Stimulated activated CD4-positive, alpha-beta T cell treated with anti-CD3 and anti-CD28 coated beads, Interleukin-15, amount 100 ng/mL, for 48 hours (primary cell): ENCODE measurements at regions not wholly inside any gene's neighbourhood (a gene's known extent, or its start where the extent isn't known, plus 50 kb on each side); places are given as distances from the start of the nearest gene placed in this dataset.

Experiments used
- DNase-seq, 2 donors: peaks; one replicate each; pipeline ENCODE4 v3.0.0-alpha.2; 2020; ENCODE audit warnings: low read depth in 2 of 2

DNA sequence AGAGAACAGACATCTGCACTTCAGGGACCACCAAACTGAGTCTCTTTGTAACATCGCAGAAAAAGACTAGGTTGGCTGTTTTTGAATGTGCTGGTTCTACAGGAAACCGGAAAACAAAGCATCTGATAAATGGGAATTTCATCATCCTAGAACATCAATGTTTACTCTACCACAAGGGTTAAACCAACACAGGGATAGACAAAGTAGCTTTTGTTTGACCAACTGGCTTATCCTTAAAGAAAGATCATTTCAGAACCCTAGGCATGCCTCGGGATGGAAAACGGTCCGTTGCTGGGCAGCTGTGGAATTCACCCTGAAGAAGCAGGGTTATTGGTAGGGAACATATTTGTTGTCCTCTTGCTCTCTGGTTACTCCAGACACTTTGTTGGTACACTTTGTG is 2355.5 kb upstream of the AGA start:
- no peak for DNase-seq

DNA sequence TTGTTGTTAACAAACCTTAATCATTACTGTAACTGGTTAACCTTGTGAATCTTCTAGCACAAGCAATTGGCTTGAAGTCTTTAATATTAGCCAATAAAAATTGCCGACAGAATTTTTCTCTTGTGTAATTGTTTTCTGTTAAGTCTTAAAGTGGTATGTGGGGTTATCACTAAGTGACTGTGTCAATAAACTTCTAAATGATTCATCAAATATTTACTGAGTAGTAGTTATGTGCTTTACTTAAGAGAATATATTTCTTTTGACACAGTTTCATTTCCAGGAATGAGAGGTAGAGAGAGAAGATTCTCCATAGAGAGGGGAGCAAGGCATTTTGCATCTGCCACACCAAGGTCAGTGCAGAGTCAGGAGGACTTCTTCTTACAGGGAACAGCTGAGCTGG is 2361.6 kb upstream of the AGA start:
- no peak for DNase-seq

DNA sequence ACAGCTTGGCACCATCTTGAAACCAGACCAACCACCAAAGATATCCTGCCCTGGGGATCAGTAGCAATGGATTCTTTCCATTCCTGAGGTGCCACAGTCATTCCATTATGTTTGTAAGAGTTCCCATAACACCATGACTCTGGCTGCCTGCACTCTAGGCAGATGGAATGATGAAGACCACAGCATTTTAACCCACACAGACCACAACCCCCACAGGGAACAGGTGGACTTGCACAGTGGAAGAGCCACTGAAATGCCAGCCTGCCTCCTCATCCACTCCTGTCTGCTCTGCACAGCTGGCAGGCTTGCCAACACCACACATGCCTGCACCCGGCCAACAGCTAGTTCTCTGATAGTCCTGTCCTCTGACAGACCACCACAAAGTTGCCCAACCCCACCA is 2362.2 kb upstream of the AGA start:
- DNase-seq: no peak

DNA sequence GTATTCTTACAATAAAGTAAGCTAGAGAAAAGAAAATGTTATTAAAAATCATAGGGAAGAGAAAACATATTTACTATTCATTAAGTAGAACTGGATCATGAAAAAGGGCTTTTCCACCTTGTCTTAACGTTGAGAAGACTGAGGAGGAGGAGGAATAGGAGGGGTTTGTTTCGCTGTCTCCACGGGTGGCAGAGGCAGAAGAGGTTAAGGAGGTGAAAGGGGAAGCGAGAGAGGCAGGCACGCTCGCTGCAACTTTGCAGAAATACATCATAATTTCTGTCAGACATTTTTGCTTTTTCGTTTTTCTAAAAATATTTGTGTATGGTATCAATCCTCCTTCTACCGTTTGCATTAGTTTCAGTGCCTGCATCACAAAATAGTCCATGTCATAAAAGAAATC is 2375.1 kb upstream of the AGA start:
- no peak for DNase-seq

DNA sequence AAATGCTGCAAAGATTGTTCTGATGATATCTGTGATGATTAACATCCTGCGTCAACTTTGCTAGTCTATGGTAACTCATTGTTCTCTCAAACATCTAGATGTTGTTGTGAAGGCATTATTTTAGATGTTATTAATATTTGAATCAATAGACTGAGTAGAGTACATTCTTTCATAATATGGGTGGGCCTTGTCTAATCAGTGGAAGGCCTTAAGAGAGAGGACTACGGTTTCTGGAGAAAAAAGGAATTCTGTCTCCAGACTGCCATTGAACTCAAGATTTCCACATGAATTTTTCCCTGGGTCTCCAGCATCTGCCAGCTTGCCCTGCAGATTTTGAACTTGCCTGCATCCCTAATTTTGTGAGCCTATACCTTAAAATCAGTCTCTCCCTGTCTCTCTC is 2381.1 kb upstream of the AGA start:
- no peak for DNase-seq

DNA sequence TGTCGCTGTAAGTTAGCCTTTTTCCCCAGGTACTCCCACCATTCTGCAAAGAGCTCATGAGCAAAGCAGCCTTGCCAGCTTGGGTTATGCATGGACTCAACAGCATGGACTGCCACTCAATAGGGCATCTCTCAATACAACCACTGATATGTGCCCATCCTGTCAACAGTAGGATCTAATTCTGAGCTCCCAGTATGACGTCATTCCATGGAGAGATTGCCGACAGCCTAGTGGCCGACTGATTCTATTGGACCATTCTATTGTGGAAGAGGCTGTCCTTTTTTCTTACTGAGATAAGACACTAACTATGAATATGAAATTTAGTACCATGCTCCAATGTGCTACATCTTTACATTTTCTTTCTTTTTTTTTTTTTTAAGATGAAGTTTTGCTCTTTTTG is 2389.0 kb upstream of the AGA start:
- DNase-seq: no peak

DNA sequence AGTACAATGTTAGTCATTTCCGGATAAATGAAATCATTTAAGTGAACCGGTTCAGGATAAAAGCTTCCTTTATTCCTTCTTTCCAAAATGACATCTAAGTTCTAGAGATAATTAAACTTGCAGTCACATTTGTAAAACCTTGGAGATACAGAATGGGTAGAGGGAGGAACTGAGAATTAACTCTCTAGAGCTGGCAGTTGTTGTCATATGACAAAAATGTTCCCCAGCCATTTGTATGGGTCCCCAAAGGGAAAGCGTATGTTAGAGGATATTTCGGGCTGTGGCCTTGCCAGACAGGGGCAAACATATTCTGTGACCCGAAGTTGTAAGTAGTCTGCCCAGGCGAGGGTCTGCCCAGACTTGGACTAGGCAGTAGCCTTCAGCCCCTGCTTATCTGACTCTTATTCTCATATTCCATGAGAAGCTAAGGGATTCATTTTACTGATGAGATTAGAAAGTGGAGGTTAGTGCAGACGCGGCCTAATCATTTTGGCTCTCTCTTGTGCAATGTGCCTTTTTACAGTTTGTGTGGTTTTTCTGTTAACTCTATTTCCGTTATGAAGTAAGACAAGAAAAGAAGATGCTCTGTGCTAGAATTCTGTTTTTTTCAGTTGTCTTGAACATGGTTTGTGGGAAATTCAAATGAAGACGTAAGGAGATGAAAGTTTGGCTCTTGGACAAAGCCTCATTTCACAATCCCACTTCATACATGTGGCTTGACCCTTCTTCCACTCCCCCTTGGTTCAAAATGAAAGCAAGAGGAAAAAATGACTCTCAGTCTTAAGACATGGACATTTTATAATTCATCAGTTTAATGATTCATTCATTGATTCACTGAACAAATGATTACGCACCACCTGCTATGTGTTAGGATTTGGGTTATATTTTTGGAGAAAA is 2394.2 kb upstream of the AGA start:
- DNase-seq: no peak

DNA sequence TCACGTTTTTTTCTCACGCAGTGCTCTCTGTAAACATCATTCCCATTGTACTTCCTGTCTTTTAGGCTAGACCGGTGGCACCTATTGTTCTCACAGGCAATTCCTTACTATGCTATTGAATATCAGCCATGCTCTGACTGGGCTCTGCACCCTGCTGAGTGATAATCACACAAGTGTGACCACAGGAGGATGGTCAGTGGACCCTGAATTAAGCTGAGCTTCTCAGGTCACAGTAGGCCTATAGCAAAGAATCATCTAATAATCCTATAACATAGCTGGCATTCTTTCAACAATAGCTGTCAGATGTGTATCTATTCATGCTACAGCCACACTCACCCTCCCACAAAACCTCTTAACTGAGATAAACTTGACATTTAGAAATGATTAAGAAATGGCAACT is 2399.8 kb upstream of the TENM3 start:
- DNase-seq: no peak

DNA sequence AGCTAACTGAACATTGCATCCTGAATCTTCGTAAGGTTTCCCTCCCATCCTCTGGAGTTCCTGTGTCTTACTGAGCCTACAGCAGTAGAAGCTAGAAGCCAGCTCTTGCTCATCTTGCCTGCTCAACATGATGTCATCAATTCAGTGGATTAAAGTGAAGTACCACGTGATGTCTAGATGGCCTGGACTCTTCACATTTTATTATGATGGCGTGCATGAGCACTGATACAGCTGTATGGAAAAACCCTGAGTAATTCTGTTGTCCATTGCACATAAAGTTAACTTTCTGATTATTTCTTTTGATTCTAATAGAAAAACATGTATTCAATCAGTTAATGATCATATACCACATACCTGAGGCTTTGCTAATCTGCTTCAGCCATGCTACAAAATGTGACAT is 2387.7 kb upstream of the TENM3 start:
- DNase-seq: no peak

DNA sequence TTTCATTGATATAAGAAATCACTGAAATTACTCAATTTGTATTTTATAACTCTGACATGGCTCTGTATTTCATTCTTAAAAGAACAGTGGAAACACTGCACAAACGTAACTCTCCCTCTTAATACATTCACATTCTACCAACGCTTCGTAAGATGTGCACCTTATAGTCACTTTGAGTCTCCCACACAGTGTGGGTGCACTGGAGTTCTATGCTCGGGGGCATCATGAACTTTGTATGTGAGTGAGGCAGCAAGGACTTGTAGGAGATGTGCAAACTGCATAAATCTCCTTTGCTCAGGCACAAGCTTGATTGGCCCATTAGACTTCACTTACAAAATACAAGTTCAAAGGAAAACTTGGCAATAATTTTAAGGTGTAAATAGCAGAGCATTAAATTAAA is 2385.0 kb upstream of the TENM3 start:
- DNase-seq: no peak

DNA sequence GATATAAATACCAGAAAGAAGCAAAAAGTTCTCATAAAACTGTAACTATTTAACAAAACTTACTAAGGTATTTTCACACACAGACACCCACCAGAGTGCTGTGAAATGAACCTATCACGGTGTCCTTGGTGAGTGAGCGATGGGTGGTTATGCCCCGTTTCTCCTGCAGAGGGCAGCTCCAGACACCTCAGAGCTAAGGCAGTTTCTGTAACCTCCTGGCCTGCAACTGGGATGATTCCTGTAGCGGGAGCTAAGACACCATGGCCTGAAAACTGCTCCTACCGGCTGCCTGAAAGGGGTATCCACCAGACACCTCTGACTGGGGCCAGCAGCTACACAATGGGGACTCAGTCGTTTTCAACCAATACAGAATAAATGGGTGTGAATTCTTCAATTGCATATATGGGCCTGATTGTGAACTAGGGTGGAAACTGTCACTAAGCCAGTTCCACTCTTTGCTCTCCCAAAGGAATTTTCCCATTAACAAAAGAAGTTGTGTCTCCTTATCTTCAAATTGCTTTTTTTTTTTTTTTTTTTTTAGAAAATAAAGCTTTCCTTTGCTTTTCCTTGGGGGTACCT is 2375.8 kb upstream of the TENM3 start:
- peak; percentile 3 to 4 for DNase-seq

DNA sequence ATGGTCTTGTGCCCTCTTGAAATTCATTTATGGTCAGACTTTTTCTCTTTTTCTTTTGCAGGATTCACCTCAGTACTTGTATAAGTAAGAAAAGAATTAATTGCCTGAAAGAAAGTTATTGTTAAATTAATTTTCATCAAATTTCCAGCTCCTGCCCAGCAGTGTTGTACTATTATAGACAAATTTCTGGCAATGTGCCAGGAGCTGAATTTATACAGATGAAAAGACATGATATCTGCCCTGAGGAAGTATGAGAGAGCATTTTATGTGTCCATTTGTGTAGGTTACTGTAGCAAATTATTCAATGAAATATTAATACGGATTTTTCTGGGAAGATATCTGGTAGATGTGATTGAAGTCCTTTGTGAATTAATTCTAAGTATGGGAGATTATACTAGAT is 2371.5 kb upstream of the TENM3 start:
- no peak for DNase-seq

DNA sequence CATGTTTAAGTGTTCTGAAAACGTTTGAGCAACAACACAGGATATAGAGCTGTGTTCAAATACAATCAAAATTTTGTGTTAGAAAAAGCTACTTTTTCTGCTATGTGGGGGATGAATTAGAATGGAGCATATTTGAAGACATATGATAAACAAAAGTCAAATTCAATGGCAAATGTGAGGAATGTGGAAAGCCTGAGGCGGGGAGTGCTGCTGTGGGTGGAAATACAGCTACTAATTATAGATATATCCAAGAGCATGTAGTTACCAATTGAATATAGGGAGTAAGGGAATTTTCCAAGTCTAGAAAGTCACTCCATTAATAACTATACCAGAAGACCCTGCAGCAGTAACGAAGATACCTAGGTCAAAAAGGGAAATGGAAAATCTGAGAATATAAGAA is 2370.4 kb upstream of the TENM3 start:
- DNase-seq: no peak

DNA sequence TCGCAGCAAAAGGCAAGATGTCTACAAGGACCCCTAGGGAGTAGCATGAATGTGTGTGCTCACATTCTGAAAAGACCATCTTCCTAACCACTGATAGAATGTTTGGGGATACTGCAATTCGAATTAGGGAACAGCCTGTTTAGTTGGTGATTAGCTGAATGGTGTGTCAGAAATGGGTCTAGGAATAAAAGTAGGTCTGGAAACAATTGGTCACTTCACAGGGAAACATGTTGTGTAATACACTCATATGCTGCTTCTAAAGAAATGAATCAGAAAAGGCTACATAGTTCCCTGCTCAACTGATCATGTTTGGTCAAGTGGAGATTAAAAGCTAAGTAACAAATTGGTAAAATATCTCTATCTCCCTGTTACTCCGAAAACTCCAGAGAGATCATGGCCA is 2362.4 kb upstream of the TENM3 start:
- no peak for DNase-seq

DNA sequence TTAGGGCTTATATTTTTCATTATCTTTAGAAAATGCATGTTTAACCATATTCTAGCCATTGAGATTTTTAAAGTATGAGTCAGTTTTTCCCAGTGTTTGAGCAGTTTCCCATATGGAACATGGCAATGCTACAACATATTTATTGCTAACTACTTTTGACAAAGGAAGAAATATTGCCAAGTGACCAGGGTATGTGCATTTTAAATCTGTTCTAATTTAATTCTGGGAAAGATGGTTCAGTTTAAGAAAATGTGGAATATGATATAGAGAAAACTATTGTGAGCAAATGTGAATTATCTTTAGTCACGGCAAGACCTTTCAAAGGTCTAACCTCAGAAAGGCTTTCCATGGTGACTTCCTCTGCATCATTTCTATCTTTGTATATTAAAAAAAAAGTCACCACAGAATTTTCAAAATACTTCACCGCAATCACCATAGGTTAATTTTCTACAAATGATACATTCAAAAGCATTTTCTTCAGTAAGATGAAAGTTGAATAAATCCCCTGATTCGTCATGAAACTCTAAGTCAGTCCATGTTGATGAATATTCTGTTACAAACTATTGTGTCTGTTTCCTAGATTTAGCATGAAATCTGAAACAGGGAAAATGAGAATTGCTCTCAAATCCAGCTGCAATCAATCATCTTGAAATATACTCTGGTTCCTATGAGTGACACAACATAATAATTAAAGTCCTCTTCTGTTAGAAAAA is 2349.0 kb upstream of the TENM3 start:
- no peak for DNase-seq

DNA sequence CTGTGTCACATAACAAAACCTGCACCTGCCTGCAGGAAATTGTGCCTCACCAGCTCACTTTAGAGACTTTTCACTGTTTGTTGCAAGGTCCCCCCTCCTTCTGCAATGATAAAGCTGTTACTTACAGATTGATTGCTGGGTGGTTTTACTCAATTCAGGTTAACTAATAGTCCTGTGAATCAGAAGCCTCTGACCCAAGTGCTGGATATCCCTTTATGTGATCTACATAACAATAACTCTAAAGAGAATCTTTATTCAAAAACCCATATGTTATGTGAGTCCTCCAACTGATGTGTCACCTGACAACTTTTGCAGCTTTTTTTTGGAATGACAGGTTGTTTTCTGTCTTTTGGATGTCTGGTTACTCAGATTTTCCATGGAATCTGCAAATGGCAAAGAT is 2323.6 kb upstream of the TENM3 start:
- no peak for DNase-seq

DNA sequence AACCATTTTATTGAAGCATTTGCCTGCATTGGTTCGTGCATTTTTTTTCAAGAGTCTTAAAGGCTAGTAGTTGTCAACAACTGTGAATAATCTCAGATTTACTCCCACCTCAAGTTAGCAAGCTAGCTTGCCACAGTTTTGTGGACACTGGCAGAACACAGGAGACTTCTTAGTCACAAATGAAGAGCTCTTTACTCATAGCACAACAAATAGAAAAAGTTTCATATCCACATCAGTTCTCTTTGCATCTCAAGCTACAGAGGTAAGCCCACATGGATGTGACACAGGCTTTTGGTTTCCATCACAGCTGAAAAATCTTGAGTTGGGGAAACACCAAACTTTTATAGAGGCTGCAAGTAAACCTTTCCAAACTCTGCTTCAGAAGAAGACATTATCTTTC is 2315.7 kb upstream of the TENM3 start:
- DNase-seq: no peak

DNA sequence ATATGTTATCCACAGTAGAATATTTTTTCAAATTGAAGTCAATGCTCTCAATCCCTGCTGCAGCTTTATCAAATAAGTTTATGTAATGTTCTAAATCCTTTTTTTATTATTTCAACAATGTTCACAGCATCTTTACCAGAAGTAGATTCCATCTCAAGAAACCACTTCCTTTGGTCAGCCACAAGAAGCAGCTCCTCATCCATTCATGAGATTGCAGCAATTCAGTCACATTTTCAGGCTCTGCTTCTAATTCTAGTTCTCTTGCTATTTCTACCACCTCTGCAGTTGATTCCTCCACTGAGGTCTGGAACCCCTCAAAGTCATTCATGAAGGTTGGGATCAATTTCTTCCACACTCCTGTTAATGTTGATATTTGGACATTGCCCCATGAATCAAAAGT is 2301.3 kb upstream of the TENM3 start:
- no peak for DNase-seq

DNA sequence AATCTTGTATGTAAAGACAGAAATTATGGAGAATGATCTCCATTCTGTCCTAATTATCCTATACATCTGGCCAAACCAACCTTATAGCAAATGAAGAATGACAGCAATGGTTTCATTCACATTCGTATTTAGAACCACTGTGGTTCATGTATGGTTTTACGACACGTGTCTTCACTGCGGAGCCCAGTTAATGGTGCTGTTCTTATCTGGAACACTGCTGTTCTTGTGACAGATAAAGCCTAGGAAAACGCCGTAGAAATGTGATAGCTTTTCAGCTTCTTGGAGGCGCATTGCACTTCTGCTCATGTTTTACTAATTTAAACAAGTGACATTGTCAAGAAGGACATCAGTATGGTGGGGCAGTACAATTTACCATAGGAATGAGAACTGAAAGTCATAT is 2266.4 kb upstream of the TENM3 start:
- DNase-seq: no peak

DNA sequence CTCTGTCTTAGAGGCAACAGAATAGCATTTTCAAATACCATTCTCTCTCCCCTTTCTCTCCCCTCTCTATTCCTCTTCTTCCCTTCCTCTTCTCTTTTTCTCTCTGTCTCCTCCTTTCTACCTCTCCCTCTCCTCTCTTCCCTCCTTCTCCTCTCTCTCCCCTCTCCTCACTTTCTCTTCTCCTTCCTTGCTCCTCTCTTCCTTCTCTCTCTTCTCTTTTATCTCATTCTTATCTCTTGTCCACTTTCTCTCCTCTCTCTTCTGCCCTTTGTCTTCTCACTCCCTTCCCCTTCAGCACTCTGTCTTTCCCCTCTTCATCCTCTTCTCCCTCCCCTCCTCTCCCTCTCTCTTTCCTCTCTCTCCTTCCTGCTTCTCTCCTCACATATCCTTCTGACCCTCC is 2265.8 kb upstream of the TENM3 start:
- no peak for DNase-seq

DNA sequence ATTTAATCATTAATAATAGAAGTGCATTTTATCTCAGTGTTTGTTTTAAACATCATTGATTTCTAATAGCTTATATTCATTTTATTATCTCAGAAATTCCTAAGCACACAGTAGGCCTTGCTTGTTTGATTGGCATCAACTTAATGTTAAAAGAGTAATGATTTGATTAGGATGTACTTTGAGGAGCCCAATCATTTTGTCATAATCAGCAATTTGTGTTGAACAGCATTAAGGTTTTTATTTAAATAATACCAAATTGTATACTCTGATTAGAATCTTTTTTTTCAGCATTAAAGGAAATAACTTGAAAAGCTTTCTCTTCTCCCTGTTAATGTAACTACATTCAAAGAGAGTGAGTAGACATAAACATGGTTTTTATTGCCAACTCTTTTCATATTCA is 2262.0 kb upstream of the TENM3 start:
- no peak for DNase-seq

DNA sequence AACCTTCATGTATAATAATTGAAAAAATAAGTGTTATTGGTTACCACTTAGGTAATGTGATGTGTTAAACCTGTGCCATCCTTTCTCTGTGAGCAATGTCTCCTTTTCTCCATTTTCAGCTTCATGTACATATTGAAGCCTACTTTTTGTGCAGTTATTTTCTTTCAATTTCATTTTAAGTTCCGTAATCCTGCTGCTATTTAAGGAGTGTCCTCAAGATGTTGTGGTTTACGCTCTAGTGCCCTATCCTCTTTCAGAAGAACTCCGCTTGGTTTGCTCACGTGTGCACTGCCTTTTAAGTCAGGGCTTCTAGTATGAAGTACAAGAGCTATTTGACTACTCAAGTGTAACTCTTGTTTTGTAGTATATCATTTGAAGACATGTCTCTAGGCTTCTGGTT is 2253.2 kb upstream of the TENM3 start:
- DNase-seq: no peak

DNA sequence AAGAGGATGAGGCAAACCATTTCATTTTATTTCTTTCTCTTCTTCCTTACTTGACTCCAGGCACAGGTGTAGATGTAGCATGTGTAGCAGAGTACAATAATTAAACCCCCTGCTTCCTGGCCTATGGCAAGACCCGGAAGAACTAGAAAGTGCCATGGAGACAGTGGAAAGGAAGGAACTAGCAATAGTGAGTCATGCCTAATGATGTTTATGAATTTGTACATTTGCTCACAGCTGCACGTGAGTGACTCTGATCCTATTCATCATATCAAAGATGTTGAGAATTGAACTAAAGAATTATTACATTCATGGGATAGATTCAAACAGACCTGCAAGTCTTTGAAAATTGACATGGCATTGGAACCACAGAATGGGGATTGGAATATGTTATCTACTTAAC is 2233.9 kb upstream of the TENM3 start:
- no peak for DNase-seq
